ENCODE measurements at regions not wholly inside any gene's neighbourhood (a gene's known extent, or its start where the extent isn't known, plus 50 kb on each side); places are given as distances from the start of the nearest gene placed in this dataset.

DNA sequence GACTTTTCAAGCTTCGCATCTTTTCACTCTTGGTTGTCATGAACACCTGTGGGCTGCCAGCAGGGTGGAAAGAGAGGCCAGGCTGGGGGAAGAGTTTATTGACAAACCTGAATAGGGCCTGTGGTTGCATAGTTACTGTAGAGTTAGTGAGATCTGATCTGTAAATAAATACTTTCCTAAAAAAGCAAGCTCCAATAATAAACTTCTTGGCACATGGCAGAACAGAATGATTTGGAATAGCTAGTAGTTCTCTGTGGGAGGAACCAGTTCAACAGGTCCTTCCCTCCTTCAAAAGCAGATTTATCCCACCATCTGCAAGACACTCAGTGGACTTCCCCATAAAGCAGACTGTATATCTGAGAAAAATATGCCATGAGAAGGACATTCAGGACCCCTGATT lies 445.0 kb downstream of the HACE1 start:
- no peak for TF ChIP-seq CTCF (IDR thresholded peaks at IDR 0.05)
- TF ChIP-seq POLR2AphosphoS5 (IDR thresholded peaks at IDR 0.05; ENCODE audit: insufficient read depth in 1 of 2, low read depth in 1 of 2), result no peak
